HG02610 (cell line): ENCODE measurements at regions not wholly inside any gene's neighbourhood (a gene's known extent, or its start where the extent isn't known, plus 50 kb on each side); places are given as distances from the start of the nearest gene placed in this dataset.
"Not testable (repeated sequence)": the region's sequence is repeated elsewhere in the genome, so short reads cannot be mapped to it uniquely, and the experiment has no call there.

Experiments used
- ATAC-seq: cut with Tn5 transposase; IDR thresholded peaks from one replicate; pipeline ENCODE4 v1.9.1; 2021; ENCODE audit warnings: mild to moderate bottlenecking, moderate library complexity; ENCODE audit not compliant: unreplicated experiment

DNA sequence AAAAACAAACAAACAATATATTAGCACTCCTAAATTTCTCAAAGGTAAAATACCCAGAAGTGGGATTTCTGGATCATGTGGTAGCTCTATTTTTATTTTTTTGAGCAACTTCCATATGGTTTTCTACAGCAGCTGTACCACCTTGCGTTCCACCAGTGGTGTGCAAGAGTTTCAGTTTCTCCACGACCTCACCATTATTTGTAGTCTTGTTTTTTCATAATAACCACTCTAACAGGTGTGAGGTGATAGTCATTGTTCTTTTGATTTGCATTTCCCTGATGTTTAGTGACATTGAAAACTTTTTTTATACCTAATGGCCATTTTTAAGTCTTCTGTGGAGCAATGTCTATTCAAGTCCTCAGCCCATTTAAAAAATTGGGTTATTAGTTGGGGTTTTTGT, 127.3 kb upstream of the SLC38A2 start:
- peak; percentile 91 for ATAC-seq

DNA sequence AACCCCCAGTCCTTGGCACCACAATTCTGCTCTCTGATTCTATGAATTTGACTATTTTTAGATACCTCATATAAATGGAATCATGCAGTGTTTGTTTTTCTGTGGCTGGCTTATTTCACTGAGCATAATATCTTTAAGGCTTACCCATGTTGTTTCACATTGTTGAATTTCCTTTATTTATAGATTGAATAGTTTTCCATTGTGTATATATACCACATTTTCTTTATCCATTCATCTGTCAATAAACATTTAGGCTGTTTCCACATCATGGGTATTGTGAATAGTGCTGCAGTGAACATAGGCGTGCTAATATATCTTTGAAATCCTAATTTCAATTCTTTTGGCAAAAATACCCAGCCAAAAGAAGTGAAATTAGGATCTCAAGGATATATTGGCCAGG, 126.7 kb upstream of the SLC38A2 start:
- no peak for ATAC-seq

DNA sequence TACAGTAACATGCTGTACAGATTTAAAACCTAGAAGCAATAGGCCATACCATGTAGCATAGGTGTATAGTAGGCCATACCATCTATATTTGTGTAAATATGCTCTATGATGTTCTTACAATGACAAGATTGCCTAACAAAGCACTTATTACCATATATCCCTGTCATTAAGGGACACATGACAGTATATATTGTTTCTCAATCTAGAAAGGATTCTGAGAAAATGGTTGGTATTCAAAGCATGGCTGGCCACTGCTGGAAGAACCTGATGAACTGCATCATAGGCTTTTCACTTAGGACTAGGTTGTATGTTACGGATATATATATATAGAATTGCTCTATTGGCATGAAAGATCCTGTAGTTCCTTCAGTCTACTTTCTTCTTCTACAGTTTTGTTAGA, 125.2 kb upstream of the SLC38A2 start:
- ATAC-seq, result no peak

- ATAC-seq, result no peak
Measured at GRCh38 chr12:46494424-46494823, 121.9 kb upstream of the SLC38A2 start.

- no peak for ATAC-seq
Measured at GRCh38 chr12:46493834-46494181, 121.2 kb upstream of the SLC38A2 start.

DNA sequence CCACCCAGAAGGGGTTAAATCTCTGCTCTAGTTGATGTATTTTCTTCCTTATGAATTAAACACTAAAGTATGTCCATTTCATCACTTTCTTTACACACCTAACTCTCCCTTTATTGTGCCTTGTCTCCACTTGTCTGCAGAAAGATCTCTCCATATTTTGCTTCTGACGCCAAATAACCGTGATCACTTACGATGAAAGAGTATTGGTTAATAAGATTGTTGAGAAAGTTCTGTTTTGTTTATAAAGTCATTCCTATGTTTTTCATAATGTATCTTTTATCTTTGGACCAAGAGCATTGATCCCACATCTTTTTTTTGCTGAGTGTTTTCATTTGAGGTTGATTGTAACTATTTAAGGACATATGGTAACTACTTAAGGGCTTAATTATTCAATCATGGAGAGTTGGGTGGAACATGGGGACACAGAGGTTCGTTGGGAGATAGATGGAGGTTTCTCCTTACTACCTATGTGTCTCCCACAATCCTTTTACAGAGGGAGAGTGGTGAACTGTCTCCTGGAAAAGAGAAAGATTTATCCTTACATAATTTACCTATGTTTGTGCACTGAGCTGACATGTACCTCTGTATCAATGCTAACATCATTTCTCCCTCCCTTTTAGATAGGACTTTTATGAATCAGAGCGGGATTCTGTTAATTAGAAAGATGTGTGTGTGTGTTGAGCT, 120.7 kb upstream of the SLC38A2 start:
- no peak for ATAC-seq

DNA sequence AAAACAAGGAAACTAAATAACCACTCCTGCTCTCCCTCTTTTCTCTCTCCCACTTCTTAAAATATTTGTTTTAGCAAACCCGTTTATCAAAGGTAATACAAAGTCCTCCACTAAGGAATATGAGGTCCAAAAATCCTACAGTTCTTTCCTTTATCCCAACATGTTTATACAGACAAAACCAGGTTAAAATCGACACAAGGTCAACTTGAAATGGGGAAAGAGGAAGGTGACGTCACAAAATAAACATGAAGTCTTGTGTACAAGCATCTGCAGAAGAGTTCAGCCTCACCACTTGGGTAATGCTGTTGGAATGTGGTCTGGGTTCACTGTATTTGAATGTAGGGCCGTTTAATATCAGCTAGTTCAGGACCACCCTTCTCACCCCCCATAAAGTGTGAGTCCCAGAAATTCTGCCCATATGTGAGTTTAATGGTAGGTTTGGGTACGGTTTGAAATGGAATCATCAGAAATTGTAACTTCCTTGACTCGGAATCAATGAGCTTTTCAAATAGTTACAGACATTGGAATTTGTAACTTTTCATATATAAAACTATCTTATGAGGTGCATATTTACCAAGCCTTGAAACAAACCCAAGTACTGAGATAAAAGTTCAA, 120.0 kb upstream of the SLC38A2 start:
- no peak for ATAC-seq

- no peak for ATAC-seq
Measured at GRCh38 chr12:46491548-46491947, 119.0 kb upstream of the SLC38A2 start.

DNA sequence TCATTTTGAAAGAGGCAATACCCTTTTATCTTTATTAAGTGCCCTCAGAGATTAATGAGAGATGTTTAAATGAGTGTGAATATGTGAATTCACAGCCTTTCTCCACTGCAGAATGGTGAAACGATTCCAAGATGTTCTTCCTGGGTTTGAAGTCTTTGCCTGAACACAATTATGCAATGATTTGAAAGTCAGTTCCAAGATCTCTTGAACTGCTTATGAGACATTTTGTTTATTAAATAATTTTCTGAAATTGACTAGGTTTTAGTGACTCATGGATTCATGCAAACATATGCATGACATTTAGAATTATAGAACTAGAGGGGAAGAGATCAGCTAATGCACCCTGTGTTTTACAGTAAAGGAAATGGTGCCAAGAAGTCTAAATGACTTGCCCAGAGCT, 118.1 kb upstream of the SLC38A2 start:
- no peak for ATAC-seq

DNA sequence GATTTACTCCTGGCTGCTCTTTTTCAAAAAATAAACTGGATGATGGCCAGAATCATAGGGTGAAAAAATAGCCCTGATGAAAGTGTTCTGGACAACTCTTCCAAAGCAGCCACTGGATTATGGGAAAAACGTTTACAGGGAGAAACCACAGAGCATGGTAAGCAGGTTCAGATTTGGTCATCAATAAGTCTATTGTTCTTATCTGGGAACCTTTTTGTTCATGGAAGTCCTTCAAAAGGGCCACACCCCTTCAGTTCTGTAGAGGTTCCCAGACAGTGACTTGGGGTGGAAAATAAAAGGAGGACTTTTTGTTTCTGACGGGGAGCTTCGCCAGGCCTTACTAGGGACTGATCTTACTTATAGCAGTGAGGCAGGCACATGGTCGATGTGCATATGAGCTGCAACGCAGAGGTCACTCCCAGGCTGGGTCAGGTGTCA, 117.4 kb upstream of the SLC38A2 start:
- no peak for ATAC-seq

DNA sequence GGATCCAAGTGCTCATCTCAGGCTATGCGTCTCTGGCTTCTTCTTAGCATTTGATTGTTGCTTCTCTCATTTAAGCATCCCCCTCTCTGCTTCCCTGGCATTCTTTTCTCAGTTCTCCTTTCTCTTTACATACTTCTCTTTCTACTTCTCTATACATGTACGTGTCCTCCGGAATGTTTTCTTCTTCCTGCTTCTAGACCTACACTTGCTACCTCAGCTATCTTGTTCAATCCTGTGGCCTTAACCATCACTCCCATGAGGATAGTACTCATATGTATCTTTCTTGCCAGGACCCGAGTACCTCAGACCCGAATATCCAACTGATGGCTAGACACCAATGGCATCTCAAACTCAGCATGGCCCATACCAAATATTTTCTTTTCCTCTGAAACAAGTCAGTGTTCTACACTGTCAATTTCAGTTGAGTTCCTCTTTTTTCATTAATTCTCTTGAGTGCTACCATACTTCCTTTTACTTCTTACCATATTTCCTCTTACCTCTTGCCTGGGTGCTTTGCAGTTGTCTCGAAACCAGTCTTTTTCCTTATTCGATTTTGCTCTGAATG, 115.1 kb upstream of the SLC38A2 start:
- peak; percentile 51 for ATAC-seq

DNA sequence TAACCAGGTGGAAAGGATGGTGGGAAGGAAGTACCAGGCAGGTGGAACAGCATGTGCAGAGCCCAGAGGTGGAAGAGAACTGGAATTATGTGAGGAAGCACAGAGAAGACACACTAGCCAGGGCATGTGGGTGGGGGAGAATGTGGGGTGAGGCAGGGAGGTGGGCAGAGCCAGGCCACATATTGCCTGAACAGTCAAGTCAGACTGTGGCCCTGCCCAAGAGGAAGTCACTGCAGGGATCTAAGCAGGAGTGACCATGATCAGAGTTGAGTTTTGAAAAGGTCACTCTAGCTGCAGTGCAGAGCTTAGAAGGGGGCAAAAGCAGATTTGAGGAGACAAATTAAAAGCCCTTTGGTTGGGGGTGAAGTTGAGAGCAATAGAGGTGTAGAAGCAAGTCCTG, 114.0 kb upstream of the SLC38A2 start:
- ATAC-seq, result no peak

- ATAC-seq, result no peak
Measured at GRCh38 chr12:46485853-46486252, 113.3 kb upstream of the SLC38A2 start.

DNA sequence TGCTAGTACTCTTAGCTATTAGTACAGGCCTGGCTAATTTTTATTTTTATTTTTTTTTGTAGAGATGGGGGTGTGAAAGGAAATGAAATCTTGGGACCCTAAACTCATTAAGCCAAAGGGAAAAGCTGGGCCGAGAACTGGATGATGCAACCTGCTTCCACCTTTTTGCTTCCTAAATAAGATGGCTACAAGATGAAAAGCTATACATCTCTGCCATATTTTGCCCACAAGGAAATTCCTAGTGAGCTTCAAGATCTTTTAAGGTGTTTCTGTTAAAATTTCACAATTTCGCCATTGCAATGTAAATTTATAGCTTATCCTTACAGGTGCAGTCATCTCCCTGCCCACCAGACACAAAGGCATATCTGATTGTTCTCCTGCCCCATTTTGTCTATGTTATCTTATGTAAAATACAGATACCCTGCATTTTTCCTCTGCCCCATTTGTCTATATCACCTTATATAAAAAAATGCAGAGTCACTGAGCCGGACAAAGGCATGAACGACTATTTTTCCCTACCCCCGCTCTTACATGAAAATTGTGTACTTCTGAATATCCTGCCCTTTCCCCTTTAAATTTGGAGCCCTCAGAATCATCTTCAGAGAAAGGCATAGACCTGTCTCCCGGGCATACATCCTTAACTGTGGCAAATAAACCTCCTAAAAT, 112.0 kb upstream of the SLC38A2 start:
- ATAC-seq, result no peak

GRCh38 chr12:46483572-46484395, 111.2 kb upstream of the SLC38A2 start:
- no peak for ATAC-seq

- no peak for ATAC-seq
Measured at GRCh38 chr12:46480724-46481123, 108.2 kb upstream of the SLC38A2 start.

- ATAC-seq, result no peak
Measured at GRCh38 chr12:46480316-46480715, 107.7 kb upstream of the SLC38A2 start.

DNA sequence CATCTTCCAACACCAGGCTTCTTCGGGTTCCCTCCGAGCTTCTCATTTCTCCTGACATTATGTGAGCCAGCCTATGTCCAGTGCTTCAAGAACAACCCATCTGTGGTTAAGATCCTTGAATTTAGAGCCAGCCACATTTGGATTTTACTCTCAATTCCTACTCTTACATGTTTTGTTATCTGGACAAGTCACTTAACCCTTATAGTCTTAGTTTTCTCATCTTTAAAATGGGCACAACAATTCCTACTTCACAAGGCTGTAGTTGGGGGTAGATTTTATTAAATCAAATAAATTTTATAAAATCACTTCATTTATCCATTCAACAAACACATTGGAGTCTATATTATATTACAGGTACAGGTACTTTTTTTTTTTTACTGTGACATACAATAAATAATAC, 105.5 kb upstream of the SLC38A2 start:
- no peak for ATAC-seq

- no peak for ATAC-seq
Measured at GRCh38 chr12:46477541-46477940, 105.0 kb upstream of the SLC38A2 start.

DNA sequence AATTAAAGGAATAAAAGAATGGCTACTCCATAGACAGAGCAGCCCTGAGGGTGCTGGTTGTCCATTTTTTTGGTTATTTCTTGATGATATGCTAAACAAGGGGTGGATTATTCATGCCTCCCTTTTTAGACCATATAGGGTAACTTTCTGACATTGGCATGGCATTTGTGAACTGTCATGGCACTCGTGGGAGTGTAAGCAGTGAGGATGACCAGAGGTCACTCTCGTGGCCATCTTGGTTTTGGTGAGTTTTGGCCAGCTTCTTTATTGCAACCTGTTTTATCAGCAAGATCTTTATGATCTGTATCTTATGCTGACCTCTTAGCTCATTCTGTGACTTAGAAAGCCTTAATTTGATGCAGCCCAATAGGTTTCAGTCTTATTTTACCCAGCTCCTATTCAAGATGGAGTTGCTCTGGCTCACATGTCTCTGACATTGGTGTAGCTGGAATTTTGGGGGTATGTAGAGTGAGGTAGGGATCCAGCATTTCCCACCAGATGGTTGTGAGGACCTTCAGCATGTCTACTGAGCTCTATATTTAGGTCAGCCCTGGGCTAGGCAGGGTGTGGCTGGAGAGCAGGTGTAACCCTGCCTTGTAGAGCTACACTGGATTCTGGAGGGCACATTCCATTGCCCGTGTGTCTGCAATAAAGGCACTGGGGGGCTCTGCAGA, 103.5 kb upstream of the SLC38A2 start:
- ATAC-seq, result no peak

GRCh38 chr12:46474385-46474784, 101.8 kb upstream of the SLC38A2 start:
- not testable (repeated sequence) for ATAC-seq
